ENCODE measurements at regions not wholly inside any gene's neighbourhood (a gene's known extent, or its start where the extent isn't known, plus 50 kb on each side); places are given as distances from the start of the nearest gene placed in this dataset.

DNA sequence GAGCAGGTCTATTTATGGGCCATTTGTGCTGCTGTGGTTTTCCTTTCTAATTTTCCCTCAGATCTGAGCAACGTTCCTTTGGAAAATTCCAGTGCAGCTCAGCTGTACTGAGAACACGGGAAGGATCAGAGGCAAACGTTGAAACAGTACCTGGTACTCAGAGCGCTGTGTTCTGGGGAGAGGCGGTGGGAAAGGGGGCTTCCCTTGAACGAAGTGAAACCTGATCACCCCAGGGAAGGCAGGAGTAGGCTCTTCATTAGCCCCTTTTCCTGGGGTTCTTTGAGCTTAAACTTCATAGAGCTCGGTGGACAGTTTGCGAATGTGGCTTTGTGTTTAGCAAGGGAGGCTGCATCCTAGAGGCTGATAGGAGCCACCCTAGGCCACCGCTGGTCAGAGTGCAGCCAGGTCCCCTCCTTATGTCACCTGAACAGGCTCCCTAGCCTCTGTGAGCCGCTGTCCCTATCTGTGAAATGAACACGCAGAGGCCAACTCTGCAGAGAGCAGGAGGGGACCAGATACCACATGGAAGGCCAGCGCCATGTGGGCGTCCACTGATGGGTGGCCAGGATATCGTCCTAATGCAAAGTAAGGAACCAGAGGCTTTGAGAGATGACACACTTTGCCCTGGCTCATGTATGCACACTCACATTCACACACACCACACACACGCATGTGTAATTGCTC is 1464.8 kb downstream of the BRD1 start:
- H3K36me3 ChIP-seq (ENCODE audit: control insufficient read depth, insufficient read depth, low read length), result no peaks in the 10 kb centered on the region
- no peak for DNase-seq (ENCODE audit: low read depth)
- CTCF ChIA-PET, result no interaction called here
- H3K4me3 ChIP-seq (ENCODE audit: low read depth, low read length), result no peak overlapping the region
- no peaks in the 10 kb centered on the region for H3K27me3 ChIP-seq (ENCODE audit: control insufficient read depth, insufficient read depth, low read length)
- POLR2A ChIA-PET, result no interaction called here
- no peak for TF ChIP-seq CTCF (IDR thresholded peaks at IDR 0.05; ENCODE audit: insufficient read depth, low read depth, low read length)

DNA sequence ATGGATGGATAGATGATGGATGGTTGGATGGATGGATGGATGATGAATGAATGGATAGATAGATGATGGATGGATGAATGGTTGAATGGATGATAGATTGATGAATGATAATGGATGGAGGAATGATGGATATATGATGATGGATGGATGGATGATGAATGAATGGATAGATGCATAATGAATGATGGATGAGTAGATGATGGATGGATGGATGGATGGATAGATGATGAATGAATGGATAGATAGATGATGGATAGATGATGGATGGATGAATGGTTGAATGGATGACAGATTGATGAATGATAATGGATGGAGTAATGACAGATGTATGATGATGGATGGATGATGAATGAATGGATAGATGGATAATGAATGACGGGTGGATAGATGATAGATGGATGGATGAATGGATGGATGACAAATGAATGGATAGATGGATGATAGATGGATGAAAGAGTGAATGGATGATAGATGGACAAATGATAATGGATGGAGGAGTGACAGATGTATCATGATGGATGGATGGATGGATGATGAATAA is 1466.5 kb downstream of the BRD1 start:
- no peaks in the 10 kb centered on the region for H3K27me3 ChIP-seq (ENCODE audit: control insufficient read depth, insufficient read depth, low read length)
- H3K4me3 ChIP-seq (ENCODE audit: low read depth, low read length), result no peak overlapping the region
- ChIA-PET POLR2A (no interaction called here), CTCF (no interaction called here)
- no peak for DNase-seq (ENCODE audit: low read depth)
- no peaks in the 10 kb centered on the region for H3K36me3 ChIP-seq (ENCODE audit: control insufficient read depth, insufficient read depth, low read length)
- no peak for TF ChIP-seq CTCF (IDR thresholded peaks at IDR 0.05; ENCODE audit: insufficient read depth, low read depth, low read length)

DNA sequence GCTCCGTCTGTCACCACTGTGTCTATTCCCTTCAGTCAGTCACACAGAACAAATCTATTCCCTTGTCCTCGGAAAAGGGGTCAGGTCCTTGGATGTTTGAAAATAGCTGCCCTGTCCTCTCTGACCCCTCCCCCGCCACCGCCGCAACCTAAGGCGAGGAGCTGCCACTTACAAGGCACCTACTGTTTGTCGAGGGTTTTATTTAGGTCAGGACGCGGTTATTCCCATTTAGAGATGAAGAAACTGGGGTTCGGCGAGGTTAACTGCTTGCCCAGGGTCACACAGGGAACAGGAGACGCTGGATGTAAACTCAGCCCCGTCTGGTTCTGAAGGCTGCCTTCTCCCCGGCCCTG is 1468.1 kb downstream of the BRD1 start:
- no peak for TF ChIP-seq CTCF (IDR thresholded peaks at IDR 0.05; ENCODE audit: insufficient read depth, low read depth, low read length)
- ChIA-PET POLR2A (no interaction called here), CTCF (no interaction called here)
- Histone ChIP-seq H3K36me3 (ENCODE audit: control insufficient read depth, insufficient read depth, low read length) (no peaks in the 10 kb centered on the region), H3K27me3 (ENCODE audit: control insufficient read depth, insufficient read depth, low read length) (no peaks in the 10 kb centered on the region), H3K4me3 (ENCODE audit: low read depth, low read length) (no peak overlapping the region)
- DNase-seq (ENCODE audit: low read depth), result no peak

DNA sequence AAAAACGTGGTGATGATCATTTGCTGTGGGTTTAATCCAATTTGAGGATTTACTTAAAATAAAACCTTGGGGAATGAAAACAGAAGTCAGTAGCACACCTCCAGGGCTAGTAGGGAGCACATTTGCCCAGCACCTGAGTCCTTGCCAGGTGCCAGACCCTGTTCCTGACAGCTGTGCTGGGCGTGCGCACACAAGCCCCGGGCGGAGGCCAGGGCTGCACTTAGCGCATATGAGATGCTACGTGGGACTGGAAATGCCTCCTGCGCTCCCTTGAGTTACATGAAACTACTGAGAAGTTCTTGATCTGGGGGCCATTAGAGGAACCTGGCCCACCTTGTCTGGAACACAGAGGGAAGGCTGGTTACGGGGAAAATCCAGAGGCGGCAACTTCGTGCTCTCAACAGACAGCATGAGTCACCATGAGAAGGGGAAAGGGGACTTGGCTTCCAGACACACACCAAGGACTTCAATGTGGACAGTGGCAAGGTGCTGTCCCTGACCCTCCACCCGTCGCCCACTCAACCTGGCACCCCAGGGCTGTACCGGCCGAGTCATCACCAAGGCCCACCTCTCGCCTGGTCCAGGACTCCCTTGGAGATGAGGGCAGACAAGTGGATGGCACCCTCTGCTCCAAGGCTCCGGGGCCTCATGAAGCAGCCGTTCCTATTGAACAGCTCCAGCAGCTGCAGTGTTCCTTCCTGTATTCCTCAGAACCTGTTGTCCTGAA is 1468.6 kb downstream of the BRD1 start:
- POLR2A ChIA-PET, result no interaction called here
- TF ChIP-seq CTCF (IDR thresholded peaks at IDR 0.05; ENCODE audit: insufficient read depth, low read depth, low read length), result no peak
- CTCF ChIA-PET, result no interaction called here
- no peak overlapping the region for H3K4me3 ChIP-seq (ENCODE audit: low read depth, low read length)
- no peaks in the 10 kb centered on the region for H3K36me3 ChIP-seq (ENCODE audit: control insufficient read depth, insufficient read depth, low read length)
- H3K27me3 ChIP-seq (ENCODE audit: control insufficient read depth, insufficient read depth, low read length), result no peaks in the 10 kb centered on the region
- DNase-seq (ENCODE audit: low read depth), result no peak

- ChIA-PET CTCF (no interaction called here), POLR2A (no interaction called here)
- H3K4me3 ChIP-seq (ENCODE audit: low read depth, low read length), result no peak overlapping the region
- TF ChIP-seq CTCF (IDR thresholded peaks at IDR 0.05; ENCODE audit: insufficient read depth, low read depth, low read length), result no peak
- no peaks in the 10 kb centered on the region for H3K36me3 ChIP-seq (ENCODE audit: control insufficient read depth, insufficient read depth, low read length)
- no peaks in the 10 kb centered on the region for H3K27me3 ChIP-seq (ENCODE audit: control insufficient read depth, insufficient read depth, low read length)
- DNase-seq (ENCODE audit: low read depth), result no peak
Observed at GRCh38 chr22:48357961-48358360, 1469.7 kb downstream of the BRD1 start.

Measured in BJ (cell line).